CD4-positive, alpha-beta T cell treated with Interleukin-6 for 4 hours (primary cell): ENCODE measurements at regions not wholly inside any gene's neighbourhood (a gene's known extent, or its start where the extent isn't known, plus 50 kb on each side); places are given as distances from the start of the nearest gene placed in this dataset.

Experiments
- DNase-seq: peaks from one replicate; pipeline ENCODE4 v3.0.0-alpha.2; 2020; ENCODE audit warnings: mixed read lengths

- DNase-seq = peak; percentile 45
These were observed 82.9 kb upstream of the STXBP6 start for GRCh38 chr14:25132732-25133422.

GRCh38 chr14:25132094-25132493 is 82.1 kb upstream of the STXBP6 start:
- no peak for DNase-seq

- no peak for DNase-seq
These were observed 72.9 kb upstream of the STXBP6 start for GRCh38 chr14:25122843-25123242.

- no peak for DNase-seq
These were observed 72.3 kb upstream of the STXBP6 start for GRCh38 chr14:25122211-25122610.

DNA sequence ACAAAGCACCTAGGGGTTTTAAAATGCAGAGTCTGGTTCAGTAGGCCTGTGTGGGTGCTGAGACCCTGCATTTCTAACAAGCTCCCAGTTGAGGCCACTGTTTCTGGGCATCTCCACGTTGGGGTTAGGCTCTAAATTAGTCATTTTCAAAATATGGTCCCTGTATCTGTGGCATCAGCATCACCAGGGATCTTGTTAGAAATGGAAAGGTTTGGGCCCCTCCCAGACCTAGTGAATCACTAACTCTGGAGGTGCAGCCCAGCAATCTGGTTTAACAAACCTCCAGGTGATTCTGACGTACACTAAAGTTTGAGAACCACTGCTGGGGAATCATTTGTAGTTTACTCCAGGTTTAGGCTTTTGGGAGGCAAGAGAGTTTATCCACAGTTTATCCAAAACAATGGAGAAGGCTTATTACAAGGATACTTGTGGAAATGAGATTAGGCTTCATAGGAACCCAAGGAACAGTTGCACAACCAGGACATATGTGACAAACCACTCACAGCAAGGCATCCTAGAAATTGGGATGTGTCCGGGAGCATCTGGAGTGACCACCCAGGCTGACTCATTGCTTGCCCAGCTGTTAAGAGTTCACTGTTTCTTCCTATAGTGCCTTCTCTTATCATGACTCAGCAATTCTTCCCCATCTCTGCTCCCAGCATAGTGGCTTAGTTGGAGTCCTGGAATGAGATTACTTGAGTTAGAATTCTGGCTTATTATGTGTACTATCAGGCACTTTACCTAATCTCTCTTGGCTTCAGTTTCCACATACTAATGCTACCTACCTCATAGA is 71.6 kb upstream of the STXBP6 start:
- no peak for DNase-seq

- DNase-seq = no peak
These were observed 70.3 kb upstream of the STXBP6 start for GRCh38 chr14:25120261-25120660.

- DNase-seq = no peak
These were observed 68.7 kb upstream of the STXBP6 start for GRCh38 chr14:25118671-25119070.

DNA sequence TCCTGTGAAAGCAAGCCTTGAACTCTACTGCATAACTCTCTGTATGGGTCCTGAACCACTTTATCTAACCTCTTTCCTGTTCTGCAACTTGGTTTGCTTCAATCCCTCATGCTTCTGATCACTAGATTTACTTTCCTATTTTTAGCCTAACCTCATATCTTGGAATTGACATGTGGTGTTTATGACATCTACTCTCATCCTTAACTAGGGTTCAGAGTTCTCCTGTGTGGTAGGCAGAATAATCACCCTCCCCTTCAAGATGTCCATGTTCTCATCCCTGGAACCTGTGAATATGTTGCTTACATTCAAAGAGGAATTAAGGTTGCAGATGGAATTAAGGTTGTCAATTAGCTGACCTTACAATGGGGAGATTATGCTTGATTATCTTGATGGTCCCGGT is 67.4 kb upstream of the STXBP6 start:
- DNase-seq = no peak

- no peak for DNase-seq
These were observed 66.7 kb upstream of the STXBP6 start for GRCh38 chr14:25116607-25117006.

- DNase-seq = no peak
These were observed 63.4 kb upstream of the STXBP6 start for GRCh38 chr14:25113394-25113793.

DNA sequence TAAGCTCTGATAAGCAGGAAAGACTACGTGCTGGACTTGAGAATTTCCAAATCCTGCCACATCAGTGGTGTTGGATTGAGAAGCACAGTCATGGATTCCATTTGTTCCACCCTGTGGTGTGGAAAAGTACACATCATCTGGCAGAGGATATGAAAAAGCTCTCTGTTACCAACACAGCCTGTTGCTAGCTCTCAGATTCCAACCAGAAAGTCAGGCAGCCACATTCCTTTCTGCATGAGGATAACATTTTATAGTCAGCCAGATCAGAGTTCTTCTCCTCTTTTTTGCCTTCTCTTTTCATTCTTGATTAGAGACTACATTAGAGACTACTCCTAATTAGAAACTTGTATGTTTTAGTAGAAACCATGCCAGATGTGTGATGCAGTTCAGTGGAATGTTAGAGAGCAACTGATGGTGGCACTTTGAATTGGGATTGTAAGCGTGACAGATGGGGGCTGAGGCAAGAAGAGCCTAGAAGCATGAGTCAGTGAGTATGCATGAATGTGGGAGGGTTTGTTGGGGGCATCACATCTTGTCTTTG is 61.2 kb upstream of the STXBP6 start:
- DNase-seq = no peak

- no peak for DNase-seq
These were observed 60.2 kb upstream of the STXBP6 start for GRCh38 chr14:25110106-25110505.

- no peak for DNase-seq
These were observed 59.0 kb upstream of the STXBP6 start for GRCh38 chr14:25108959-25109358.

GRCh38 chr14:25108291-25108690 is 58.3 kb upstream of the STXBP6 start:
- no peak for DNase-seq

DNA sequence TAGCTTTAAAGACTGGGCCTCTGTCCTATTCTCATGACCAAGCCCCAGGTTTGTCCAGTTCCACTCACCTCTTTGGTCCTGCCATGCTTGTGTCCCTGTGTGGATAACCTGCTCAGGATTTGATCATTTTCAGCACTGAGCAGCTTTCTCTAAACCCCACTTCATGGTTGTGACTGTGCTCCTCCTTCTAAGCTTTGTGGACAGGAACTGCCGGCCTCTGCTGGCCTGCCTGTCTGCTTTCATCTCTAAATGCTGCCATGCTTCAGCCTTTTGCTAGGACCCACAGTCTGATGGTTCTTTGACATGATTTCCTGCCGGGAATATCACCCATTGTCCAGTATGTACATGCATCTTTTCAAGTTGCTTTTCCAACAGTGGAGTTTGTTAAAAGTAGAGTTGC is 53.9 kb upstream of the STXBP6 start:
- DNase-seq = no peak

GRCh38 chr14:25103271-25103670 is 53.3 kb upstream of the STXBP6 start:
- no peak for DNase-seq

- DNase-seq = no peak
These were observed 52.8 kb upstream of the STXBP6 start for GRCh38 chr14:25102788-25103187.

DNA sequence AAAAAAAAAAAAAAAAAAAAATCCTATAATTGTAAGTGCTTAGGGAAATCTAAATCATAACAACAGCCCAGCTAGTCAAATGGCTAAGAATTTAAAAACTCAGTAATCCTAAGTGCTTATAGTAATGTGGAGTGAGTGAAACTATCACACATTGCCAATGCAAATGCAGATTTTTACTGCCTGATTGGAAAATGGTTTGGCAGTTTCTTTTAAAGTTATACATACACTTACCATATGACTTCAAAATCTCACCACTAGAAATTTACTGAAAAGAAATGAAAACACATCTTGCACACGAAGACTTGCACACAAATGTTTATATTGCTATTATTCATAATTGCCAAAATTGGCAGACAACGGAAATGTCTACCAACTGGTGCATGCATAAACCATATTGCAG is 51.3 kb upstream of the STXBP6 start:
- DNase-seq = no peak
